ENCODE measurements at regions not wholly inside any gene's neighbourhood (a gene's known extent, or its start where the extent isn't known, plus 50 kb on each side); places are given as distances from the start of the nearest gene placed in this dataset.
"Not testable (repeated sequence)": the region's sequence is repeated elsewhere in the genome, so short reads cannot be mapped to it uniquely, and the experiment has no call there.

- TF ChIP-seq, protein P1, sequence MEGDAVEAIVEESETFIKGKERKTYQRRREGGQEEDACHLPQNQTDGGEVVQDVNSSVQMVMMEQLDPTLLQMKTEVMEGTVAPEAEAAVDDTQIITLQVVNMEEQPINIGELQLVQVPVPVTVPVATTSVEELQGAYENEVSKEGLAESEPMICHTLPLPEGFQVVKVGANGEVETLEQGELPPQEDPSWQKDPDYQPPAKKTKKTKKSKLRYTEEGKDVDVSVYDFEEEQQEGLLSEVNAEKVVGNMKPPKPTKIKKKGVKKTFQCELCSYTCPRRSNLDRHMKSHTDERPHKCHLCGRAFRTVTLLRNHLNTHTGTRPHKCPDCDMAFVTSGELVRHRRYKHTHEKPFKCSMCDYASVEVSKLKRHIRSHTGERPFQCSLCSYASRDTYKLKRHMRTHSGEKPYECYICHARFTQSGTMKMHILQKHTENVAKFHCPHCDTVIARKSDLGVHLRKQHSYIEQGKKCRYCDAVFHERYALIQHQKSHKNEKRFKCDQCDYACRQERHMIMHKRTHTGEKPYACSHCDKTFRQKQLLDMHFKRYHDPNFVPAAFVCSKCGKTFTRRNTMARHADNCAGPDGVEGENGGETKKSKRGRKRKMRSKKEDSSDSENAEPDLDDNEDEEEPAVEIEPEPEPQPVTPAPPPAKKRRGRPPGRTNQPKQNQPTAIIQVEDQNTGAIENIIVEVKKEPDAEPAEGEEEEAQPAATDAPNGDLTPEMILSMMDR (conservative IDR thresholded peaks at IDR 0.05; ENCODE audit: low read depth, low read length): no peak
- DNase-seq (ENCODE audit: low read depth): no peak
- no peak overlapping the region for H3K4me3 ChIP-seq (ENCODE audit: low read depth, low read length)
These were observed 771.1 kb downstream of the BRINP3 start for GRCh38 chr1:189706594-189706993.

DNA sequence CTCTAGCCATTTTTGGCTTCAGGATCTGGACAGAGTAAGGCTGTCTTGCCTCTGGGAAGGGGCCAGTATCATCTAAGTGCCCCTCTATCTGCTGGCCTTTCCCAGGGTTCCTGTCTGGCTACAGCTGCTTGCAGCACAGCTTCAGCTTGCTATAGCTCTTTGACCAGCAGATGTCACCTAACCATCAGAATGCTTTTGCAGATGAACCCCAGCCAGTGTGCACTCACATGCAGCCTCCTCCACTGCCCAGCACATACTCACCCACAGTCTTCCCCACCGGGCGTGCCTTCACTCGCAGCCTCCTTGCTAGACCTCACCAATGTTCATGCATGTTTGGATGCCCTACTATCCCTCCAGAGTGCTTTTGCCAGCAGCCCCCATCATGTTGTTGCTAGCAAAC is 769.0 kb downstream of the BRINP3 start:
- H3K4me3 ChIP-seq (ENCODE audit: low read depth, low read length): no peak overlapping the region
- TF ChIP-seq, protein P1 (conservative IDR thresholded peaks at IDR 0.05; ENCODE audit: low read depth, low read length): peak; percentile 67
- peak; percentile 68 for DNase-seq (ENCODE audit: low read depth)

DNA sequence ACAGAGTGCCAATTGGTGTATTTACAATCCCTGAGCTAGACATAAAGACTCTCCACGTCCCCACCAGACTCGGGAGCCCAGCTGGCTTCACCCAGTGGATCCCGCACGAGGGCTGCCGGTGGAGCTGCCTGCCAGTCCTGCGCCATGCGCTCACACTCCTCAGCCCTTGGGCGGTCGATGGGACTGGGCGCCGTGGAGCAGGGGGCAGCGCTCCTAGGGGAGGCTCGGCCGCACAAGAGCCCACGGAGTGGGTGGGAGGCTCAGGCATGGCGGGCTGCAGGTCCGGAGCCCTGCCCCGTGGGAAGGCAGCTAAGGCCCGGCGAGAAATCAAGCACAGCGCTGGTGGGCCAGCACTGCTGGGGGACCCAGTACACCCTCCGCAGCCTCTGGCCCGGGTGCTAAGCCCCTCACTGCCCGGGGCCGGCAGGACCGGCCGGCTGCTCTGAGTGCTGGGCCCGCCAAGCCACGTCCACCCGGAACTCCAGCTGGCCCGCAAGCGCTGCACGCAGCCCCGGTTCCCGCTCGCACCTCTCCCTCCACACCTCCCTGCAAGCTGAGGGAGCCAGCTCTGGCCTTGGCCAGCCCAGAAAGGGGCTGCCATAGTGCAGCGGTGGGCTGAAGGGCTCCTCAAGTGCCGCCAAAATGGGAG is 759.4 kb downstream of the BRINP3 start:
- H3K4me3 ChIP-seq (ENCODE audit: low read depth, low read length); DNase-seq (ENCODE audit: low read depth): not testable (repeated sequence)

GRCh38 chr1:189726806-189727205 is 750.9 kb downstream of the BRINP3 start:
- DNase-seq (ENCODE audit: low read depth): no peak
- TF ChIP-seq, protein P1 (conservative IDR thresholded peaks at IDR 0.05; ENCODE audit: low read depth, low read length): no peak
- H3K4me3 ChIP-seq (ENCODE audit: low read depth, low read length): no peak overlapping the region

DNA sequence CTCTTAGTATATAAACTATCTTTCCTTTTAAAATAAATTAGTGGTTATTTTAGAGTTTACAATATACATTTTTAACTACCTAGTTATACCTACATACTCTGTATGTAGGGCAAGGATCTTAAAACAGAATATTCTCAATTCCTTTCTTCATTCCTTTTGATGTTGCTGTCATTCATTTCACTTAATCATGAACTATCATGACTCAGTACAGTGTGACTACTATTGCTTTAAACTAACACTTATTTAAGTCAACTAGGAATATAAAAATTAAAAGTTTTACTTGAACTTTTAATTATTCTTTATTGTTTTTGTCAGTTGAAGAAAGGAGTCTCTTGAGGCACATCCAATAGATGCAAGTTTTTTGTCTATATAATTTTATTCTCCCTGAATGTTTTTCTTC is 726.4 kb downstream of the BRINP3 start:
- H3K4me3 ChIP-seq (ENCODE audit: low read depth, low read length): no peak overlapping the region
- DNase-seq (ENCODE audit: low read depth): peak; percentile 13
- TF ChIP-seq, protein P1 (conservative IDR thresholded peaks at IDR 0.05; ENCODE audit: low read depth, low read length): no peak

DNA sequence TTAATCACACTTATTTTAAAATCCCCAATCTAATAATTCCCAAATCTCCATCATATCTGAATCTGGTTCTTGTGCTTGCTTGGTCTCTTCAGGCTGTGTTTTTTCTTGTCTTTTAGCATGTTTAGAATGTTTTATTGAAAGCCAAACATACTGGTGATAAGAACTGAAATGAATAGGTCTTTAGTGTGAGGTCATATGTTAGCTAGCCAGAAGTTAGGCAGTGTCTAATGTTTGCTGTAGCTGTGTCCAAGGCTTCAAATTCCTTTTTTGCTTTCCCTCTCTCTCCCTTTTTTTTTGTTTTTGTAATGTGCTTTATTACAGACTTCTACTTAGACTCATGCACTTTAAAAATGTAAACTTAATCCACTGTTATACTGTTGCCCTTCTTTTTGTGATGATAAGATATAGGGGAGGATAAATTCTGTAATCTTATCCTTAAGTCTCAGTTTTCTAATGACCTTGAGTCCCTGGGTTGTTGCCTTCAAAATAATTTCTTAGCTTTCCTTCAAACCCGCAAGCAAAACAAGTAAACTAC is 725.1 kb downstream of the BRINP3 start:
- TF ChIP-seq, protein P1 (conservative IDR thresholded peaks at IDR 0.05; ENCODE audit: low read depth, low read length): no peak
- H3K4me3 ChIP-seq (ENCODE audit: low read depth, low read length): no peak overlapping the region
- peak; percentile 53 for DNase-seq (ENCODE audit: low read depth)

DNA sequence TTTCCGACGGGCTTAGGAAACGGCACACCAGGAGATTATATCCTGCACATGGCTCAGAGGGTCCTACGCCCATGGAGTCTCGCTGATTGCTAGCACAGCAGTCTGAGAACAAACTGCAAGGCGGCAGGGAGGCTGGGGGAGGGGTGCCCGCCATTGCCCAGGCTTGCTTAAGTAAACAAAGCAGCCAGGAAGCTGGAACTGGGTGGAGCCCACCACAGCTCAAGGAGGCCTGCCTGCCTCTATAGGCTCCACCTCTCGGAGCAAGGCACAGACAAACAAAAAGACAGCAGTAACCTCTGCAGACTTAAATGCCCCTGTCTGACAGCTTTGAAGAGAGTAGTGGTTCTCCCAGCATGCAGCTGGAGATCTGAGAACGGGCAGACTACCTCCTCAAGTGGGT is 722.6 kb downstream of the BRINP3 start:
- DNase-seq (ENCODE audit: low read depth); H3K4me3 ChIP-seq (ENCODE audit: low read depth, low read length): not testable (repeated sequence)

Data from choroid plexus epithelial cell (primary cell).